ENCODE measurements at regions not wholly inside any gene's neighbourhood (a gene's known extent, or its start where the extent isn't known, plus 50 kb on each side); places are given as distances from the start of the nearest gene placed in this dataset.

GRCh38 chrX:39946822-39947221 is 150.9 kb downstream of the BCOR start:
- peak; percentile 47 for DNase-seq (ENCODE audit: low read depth)
- H3K4me3 ChIP-seq (ENCODE audit: low read depth, low read length): no peak overlapping the region
- in situ Hi-C loops (cut with HindIII; ENCODE audit: low sequenced_read_pairs): no loop called here
- no peak for TF ChIP-seq CTCF (IDR thresholded peaks at IDR 0.05; ENCODE audit: low read depth, low read length, missing control alignments)

DNA sequence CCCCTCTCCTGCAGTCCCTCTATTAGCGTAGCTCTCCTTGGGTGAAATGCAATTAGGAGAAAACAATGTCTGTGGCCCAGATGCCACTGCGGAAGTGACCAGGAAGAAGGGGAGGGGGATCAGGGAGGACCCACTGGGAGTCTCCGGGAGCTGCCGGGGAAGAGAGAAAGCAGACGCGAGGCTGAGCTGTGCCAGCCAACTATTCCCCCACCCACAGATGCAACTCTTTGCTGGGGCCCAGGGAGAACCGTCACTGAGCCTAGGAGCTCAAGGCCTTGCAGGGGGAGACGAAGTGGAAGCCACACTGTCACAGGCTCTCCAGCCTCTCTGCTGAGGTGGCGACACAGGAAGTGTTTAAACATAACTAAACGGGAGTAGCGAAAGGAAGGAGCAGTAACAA is 149.2 kb downstream of the BCOR start:
- no peak for TF ChIP-seq CTCF (IDR thresholded peaks at IDR 0.05; ENCODE audit: low read depth, low read length, missing control alignments)
- in situ Hi-C loops (cut with HindIII; ENCODE audit: low sequenced_read_pairs): no loop called here
- DNase-seq (ENCODE audit: low read depth): no peak
- H3K4me3 ChIP-seq (ENCODE audit: low read depth, low read length): no peak overlapping the region

GRCh38 chrX:39950018-39950688 is 147.6 kb downstream of the BCOR start:
- H3K4me3 ChIP-seq (ENCODE audit: low read depth, low read length): no peak overlapping the region
- TF ChIP-seq CTCF (IDR thresholded peaks at IDR 0.05; ENCODE audit: low read depth, low read length, missing control alignments): no peak
- in situ Hi-C loops (cut with HindIII; ENCODE audit: low sequenced_read_pairs): no loop called here
- DNase-seq (ENCODE audit: low read depth): no peak

- no peak overlapping the region for H3K4me3 ChIP-seq (ENCODE audit: low read depth, low read length)
- in situ Hi-C loops (cut with HindIII; ENCODE audit: low sequenced_read_pairs): no loop called here
- no peak for TF ChIP-seq CTCF (IDR thresholded peaks at IDR 0.05; ENCODE audit: low read depth, low read length, missing control alignments)
- DNase-seq (ENCODE audit: low read depth): no peak
Measured at GRCh38 chrX:39952989-39953388, 144.8 kb downstream of the BCOR start.

GRCh38 chrX:39953879-39954278 is 143.9 kb downstream of the BCOR start:
- in situ Hi-C loops (cut with HindIII; ENCODE audit: low sequenced_read_pairs): no loop called here
- DNase-seq (ENCODE audit: low read depth): peak; percentile 29
- no peak overlapping the region for H3K4me3 ChIP-seq (ENCODE audit: low read depth, low read length)
- no peak for TF ChIP-seq CTCF (IDR thresholded peaks at IDR 0.05; ENCODE audit: low read depth, low read length, missing control alignments)

DNA sequence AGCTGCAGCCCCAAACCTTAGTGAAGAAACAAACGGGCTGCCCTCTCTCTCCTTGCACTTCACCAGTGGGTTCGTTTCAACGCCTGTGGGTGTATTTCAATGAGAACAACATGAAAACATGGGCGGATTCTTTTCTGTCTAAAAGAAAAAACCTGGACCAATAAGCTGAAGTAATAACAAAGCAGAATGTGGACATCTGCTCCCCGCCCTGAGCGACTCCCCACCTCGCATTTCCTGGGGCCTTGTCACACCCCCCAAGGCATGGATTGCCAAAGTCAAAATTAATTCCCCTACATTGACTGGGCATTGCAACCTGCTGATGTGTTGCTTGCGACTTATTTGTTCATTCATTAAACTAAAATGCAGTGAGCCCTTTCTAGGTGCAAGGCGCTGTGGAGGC is 142.9 kb downstream of the BCOR start:
- in situ Hi-C loops (cut with HindIII; ENCODE audit: low sequenced_read_pairs): no loop called here
- no peak for TF ChIP-seq CTCF (IDR thresholded peaks at IDR 0.05; ENCODE audit: low read depth, low read length, missing control alignments)
- no peak overlapping the region for H3K4me3 ChIP-seq (ENCODE audit: low read depth, low read length)
- no peak for DNase-seq (ENCODE audit: low read depth)
